ENCODE measurements at regions not wholly inside any gene's neighbourhood (a gene's known extent, or its start where the extent isn't known, plus 50 kb on each side); places are given as distances from the start of the nearest gene placed in this dataset.

GRCh38 chr9:2525147-2525546 lies 96.4 kb upstream of the VLDLR start:
- TF ChIP-seq POLR2A (IDR thresholded peaks at IDR 0.05), result no peak
- TF ChIP-seq, protein P1, sequence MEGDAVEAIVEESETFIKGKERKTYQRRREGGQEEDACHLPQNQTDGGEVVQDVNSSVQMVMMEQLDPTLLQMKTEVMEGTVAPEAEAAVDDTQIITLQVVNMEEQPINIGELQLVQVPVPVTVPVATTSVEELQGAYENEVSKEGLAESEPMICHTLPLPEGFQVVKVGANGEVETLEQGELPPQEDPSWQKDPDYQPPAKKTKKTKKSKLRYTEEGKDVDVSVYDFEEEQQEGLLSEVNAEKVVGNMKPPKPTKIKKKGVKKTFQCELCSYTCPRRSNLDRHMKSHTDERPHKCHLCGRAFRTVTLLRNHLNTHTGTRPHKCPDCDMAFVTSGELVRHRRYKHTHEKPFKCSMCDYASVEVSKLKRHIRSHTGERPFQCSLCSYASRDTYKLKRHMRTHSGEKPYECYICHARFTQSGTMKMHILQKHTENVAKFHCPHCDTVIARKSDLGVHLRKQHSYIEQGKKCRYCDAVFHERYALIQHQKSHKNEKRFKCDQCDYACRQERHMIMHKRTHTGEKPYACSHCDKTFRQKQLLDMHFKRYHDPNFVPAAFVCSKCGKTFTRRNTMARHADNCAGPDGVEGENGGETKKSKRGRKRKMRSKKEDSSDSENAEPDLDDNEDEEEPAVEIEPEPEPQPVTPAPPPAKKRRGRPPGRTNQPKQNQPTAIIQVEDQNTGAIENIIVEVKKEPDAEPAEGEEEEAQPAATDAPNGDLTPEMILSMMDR (IDR thresholded peaks at IDR 0.05), result no peak
